ENCODE measurements at regions not wholly inside any gene's neighbourhood (a gene's known extent, or its start where the extent isn't known, plus 50 kb on each side); places are given as distances from the start of the nearest gene placed in this dataset.

DNA sequence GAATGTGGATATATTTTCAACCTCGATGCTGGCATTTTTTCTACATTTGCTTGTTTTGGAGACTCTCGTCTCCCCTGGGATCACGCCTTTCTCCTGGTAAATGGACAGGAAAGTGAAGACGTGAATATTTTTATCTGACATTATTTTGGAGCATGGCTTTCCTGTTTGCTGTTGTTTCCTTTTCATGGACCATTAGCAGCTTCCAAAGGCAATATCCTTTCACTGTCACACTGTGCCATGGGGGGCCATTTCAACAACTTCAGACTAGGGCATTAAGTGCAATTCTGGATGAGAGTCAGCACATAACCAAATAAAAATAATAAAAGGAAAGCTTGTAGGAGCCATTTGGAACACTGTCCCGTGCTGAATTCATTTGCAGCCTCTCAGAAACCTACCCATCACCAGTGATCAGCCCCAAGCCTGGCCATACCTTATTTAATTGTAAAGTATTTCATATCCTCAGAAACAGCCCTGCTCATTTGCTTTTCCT lies 75.9 kb upstream of the NEUROD6 start:
- TF ChIP-seq, protein P1, sequence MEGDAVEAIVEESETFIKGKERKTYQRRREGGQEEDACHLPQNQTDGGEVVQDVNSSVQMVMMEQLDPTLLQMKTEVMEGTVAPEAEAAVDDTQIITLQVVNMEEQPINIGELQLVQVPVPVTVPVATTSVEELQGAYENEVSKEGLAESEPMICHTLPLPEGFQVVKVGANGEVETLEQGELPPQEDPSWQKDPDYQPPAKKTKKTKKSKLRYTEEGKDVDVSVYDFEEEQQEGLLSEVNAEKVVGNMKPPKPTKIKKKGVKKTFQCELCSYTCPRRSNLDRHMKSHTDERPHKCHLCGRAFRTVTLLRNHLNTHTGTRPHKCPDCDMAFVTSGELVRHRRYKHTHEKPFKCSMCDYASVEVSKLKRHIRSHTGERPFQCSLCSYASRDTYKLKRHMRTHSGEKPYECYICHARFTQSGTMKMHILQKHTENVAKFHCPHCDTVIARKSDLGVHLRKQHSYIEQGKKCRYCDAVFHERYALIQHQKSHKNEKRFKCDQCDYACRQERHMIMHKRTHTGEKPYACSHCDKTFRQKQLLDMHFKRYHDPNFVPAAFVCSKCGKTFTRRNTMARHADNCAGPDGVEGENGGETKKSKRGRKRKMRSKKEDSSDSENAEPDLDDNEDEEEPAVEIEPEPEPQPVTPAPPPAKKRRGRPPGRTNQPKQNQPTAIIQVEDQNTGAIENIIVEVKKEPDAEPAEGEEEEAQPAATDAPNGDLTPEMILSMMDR (IDR thresholded peaks at IDR 0.05; ENCODE audit: control extremely low read depth, extremely low read depth, low read depth, missing control alignments): no peak
- ChIA-PET POLR2A (no interaction called here), CTCF (interaction anchor here (4.1 kb wide), 1 partner anchor 27 kb away, joined by 19 read pairs; no protein-coding TSS in a partner anchor)
- DNase-seq (ENCODE audit: extremely low spot score): no peak

DNA sequence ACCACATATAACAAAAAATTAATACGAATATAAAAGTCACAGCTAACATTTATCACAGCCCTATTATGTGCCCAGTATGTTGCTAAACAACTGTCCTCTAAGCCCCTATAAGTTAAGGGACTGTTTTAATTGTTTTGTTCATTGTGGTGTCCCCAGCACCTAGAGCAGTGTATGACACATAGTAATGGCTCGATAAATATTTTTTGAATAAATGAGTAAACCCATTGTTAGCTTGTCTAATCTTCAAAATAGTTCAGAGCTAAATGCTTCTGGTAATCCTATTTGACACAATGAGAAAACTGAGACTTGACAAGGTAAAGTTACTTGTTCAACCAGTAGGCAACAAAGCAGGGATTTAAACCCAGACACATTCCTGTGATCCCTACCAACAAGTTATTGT lies 78.4 kb upstream of the NEUROD6 start:
- DNase-seq (ENCODE audit: extremely low spot score): no peak
- ChIA-PET POLR2A (no interaction called here), CTCF (interaction anchor here (0.7 to 4.1 kb wide), 2 partner anchors 24 to 46 kb away, joined by 3 to 19 read pairs; no protein-coding TSS in a partner anchor)
- TF ChIP-seq, protein P1 (IDR thresholded peaks at IDR 0.05; ENCODE audit: control extremely low read depth, extremely low read depth, low read depth, missing control alignments): no peak

DNA sequence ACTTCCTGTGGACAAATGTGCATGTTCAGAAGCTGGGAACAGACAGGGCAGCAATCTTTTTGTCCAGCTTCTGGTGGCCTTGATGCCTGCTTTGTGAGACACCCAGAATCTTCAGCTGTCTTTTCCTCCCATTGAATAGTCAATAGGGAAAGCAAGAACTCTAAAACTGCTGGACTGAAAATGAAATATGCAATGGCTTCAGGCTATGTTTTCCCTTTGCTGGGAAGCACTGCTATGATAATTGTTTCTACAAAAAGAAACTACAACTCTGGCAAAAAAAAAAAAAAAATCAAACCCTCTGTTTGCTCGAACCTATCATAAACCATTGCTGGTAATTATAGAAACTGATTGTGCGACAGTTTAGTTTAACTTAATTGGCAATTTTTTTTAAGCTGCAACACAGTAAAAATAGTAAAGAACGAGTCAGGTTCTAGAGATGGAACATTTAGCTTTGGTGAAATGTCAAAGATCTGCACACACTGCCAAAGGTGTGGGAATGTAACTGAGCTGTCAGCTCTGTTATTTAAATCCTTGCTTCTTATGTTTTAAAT lies 79.1 kb upstream of the NEUROD6 start:
- ChIA-PET CTCF (interaction anchor here (4.1 kb wide), 1 partner anchor 24 kb away, joined by 19 read pairs; no protein-coding TSS in a partner anchor), POLR2A (no interaction called here)
- TF ChIP-seq, protein P1 (IDR thresholded peaks at IDR 0.05; ENCODE audit: control extremely low read depth, extremely low read depth, low read depth, missing control alignments): no peak
- DNase-seq (ENCODE audit: extremely low spot score): no peak

DNA sequence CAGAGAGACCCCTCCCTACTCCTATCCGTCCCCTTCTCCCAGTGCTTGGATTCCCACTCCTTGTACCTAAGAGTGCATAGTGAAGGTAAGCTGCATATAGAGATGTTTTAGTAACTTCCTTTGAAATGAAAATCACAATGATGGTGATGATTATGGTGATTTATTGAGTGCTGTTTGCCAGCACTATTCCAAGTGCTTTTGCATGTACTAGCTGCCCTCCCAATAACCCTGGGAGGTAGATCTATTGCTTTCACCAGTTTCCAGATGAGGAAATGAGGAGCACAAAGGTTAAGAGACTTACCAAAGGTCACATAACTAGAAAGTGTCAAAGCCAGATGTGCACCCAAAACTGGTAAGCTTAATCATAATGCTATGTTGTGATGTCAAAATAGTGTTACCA lies 80.4 kb upstream of the NEUROD6 start:
- CTCF ChIA-PET: interaction anchor here (0.6 to 1.0 kb wide), 3 partner anchors 11 to 44 kb away, joined by 3 read pairs; no protein-coding TSS in a partner anchor
- POLR2A ChIA-PET: no interaction called here
- TF ChIP-seq, protein P1 (IDR thresholded peaks at IDR 0.05; ENCODE audit: control extremely low read depth, extremely low read depth, low read depth, missing control alignments): no peak
- DNase-seq (ENCODE audit: extremely low spot score): no peak

DNA sequence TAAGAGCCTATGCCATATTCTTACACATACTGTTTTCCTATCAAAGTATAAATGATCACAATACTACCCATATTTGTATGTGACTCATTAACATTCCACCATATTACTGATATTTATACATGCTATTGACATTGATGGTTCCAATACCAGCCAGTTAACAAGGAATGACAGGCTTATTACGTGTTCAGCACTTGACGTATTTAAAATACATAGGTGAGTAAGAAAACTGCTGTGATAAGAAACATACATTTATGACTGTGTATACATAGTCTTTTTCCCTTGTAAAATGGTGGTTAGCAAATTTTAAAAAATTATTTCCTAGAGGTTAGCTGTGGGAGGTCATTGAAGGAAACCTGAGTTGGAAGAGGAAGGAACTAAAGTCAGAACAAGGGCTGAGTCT lies 81.1 kb upstream of the NEUROD6 start:
- DNase-seq (ENCODE audit: extremely low spot score): no peak
- POLR2A ChIA-PET: no interaction called here
- CTCF ChIA-PET: interaction anchor here (0.6 to 1.1 kb wide), 2 partner anchors 8 to 22 kb away, joined by 3 read pairs; no protein-coding TSS in a partner anchor

DNA sequence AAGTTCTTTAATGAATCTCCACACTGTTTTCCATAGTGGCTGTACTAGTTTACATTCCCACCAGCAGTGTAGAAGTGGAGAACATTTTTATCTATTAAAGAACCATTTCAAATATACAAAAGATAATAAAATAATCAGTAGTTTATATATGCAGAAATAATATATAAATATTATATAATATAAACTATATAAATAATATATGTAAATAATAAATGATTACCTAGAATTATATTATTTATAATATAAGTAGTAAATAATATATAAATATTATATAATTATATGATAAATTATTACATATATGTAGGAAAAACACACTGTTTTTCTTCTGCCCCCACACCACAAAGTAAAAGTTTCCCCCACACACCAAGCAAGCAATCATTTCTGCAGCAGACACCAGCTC lies 83.5 kb upstream of the NEUROD6 start:
- ChIA-PET CTCF (no interaction called here), POLR2A (no interaction called here)
- TF ChIP-seq, protein P1 (IDR thresholded peaks at IDR 0.05; ENCODE audit: control extremely low read depth, extremely low read depth, low read depth, missing control alignments): no peak
- DNase-seq (ENCODE audit: extremely low spot score): no peak

More for the DNA sequence above, 81.1 kb upstream of the NEUROD6 start:
- TF ChIP-seq, protein P1 (IDR thresholded peaks at IDR 0.05; ENCODE audit: control extremely low read depth, extremely low read depth, low read depth, missing control alignments): no peak

Measured in GM10248 (cell line).